CD4-positive, CD25-positive, alpha-beta regulatory T cell (primary cell): ENCODE measurements at regions not wholly inside any gene's neighbourhood (a gene's known extent, or its start where the extent isn't known, plus 50 kb on each side); places are given as distances from the start of the nearest gene placed in this dataset.

ENCODE experiments used
- ATAC-seq, 2 donors: fragments of 150-1000 bp; cut with Tn5 transposase; one replicate each; pipeline ENCODE4 v1.10.0; 2021; ENCODE audit warnings: low read depth in 2 of 2, moderate number of reproducible peaks in 2 of 2, moderate library complexity in 1 of 2
- DNase-seq, 3 donors: peaks; one replicate each; pipeline versions ENCODE4 v3.0.0 to v3.0.0-alpha.2; 2012 to 2022; ENCODE audit warnings: mixed read lengths in 1 of 3
- H3K27ac ChIP-seq: one replicate; pipeline ENCODE4 v1.7.0; 2013; ENCODE audit warnings: mild to moderate bottlenecking, low read length; ENCODE audit not compliant: insufficient read depth, poor library complexity, severe bottlenecking
- H3K27me3 ChIP-seq: one replicate; pipeline ENCODE4 v1.7.0; 2013; ENCODE audit warnings: low read length; ENCODE audit not compliant: control insufficient read depth, insufficient read depth
- H3K36me3 ChIP-seq: one replicate; pipeline ENCODE4 v1.7.0; 2013; ENCODE audit warnings: mild to moderate bottlenecking, low read length, moderate library complexity; ENCODE audit not compliant: control insufficient read depth, insufficient read depth
- H3K4me1 ChIP-seq: 2 replicates; pipeline ENCODE4 v1.7.0; 2013; ENCODE audit warnings: mild to moderate bottlenecking, low read length; ENCODE audit not compliant: insufficient read depth, control insufficient read depth, poor library complexity, severe bottlenecking
- H3K4me3 ChIP-seq: one replicate; pipeline ENCODE4 v1.7.0; 2013; ENCODE audit warnings: low read depth, mild to moderate bottlenecking, low read length, moderate library complexity
- H3K9me3 ChIP-seq, 2 experiments: 1 replicate in 1 of 2; 2 replicates in 1 of 2; pipeline ENCODE4 v1.7.0; 2013; ENCODE audit warnings: low read length in 2 of 2, mild to moderate bottlenecking in 1 of 2, moderate library complexity in 1 of 2; ENCODE audit not compliant: control insufficient read depth in 2 of 2
- H3K27ac Mint-ChIP-seq, 3 donors: one replicate each; pipeline ENCODE4 v1.8.0; 2020 to 2022; ENCODE audit warnings: mild to moderate bottlenecking in 3 of 3, mixed read lengths in 3 of 3, moderate library complexity in 2 of 3
- H3K27me3 Mint-ChIP-seq: one replicate; pipeline ENCODE4 v1.8.0; 2022; ENCODE audit warnings: mild to moderate bottlenecking, mixed read lengths
- H3K36me3 Mint-ChIP-seq: one replicate; pipeline ENCODE4 v1.8.0; 2020; ENCODE audit warnings: mixed read lengths
- H3K4me1 Mint-ChIP-seq, 4 donors: one replicate each; pipeline ENCODE4 v1.8.0; 2020 to 2022; ENCODE audit warnings: mixed read lengths in 4 of 4, mild to moderate bottlenecking in 1 of 4
- H3K4me3 Mint-ChIP-seq, 4 donors: one replicate each; pipeline ENCODE4 v1.8.0; 2020 to 2022; ENCODE audit warnings: mild to moderate bottlenecking in 4 of 4, mixed read lengths in 4 of 4, moderate library complexity in 3 of 4
- H3K9me3 Mint-ChIP-seq, 7 donors: one replicate each; pipeline ENCODE4 v1.8.0; 2020 to 2022; ENCODE audit warnings: mixed read lengths in 7 of 7, mild to moderate bottlenecking in 3 of 7, moderate library complexity in 2 of 7

DNA sequence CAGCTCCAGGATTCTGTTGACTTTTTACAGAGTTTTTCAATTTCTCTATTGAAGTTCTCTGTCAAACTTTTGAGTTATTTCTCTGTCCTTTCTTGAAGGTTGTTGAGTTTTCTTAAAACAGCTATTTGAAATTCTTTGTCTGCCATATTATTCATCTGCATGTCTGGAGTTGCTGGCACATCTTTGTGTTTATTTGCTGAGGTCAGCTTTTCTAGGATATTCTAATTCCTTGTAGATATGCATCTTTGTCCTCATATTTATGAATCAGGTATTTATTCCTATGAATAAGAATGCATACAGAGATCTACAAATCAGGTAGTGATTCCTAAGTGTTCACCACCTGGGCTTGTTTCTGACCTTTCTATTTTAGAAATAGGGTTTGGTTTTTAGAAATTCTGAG, 546.4 kb downstream of the RAPGEF2 start:
- no peaks in the 10 kb centered on the region for H3K27me3 ChIP-seq
- H3K4me1 ChIP-seq = no peaks in the 10 kb centered on the region
- no peaks in the 10 kb centered on the region for H3K36me3 ChIP-seq
- Mint-ChIP-seq H3K27ac (no peak overlapping the region), H3K36me3 (no peaks in the 10 kb centered on the region), H3K9me3 (peaks cover 0 to 21% (median 2%) of the 10 kb centered on the region in 7 donors), H3K27me3 (no peaks in the 10 kb centered on the region), H3K4me3 (no peak overlapping the region), H3K4me1 (no peaks in the 10 kb centered on the region)
- no peak overlapping the region for H3K4me3 ChIP-seq
- H3K9me3 ChIP-seq = peaks cover 0 to 3% of the 10 kb centered on the region in 2 experiments
- DNase-seq = no peak
- no peak for ATAC-seq
- H3K27ac ChIP-seq = no peak overlapping the region

GRCh38 chr4:159652871-159653270, 550.0 kb downstream of the RAPGEF2 start:
- H3K27me3 ChIP-seq = no peaks in the 10 kb centered on the region
- no peak overlapping the region for H3K4me3 ChIP-seq
- no peak for DNase-seq
- H3K9me3 Mint-ChIP-seq = peaks cover 0 to 21% (median 4%) of the 10 kb centered on the region in 7 donors
- no peaks in the 10 kb centered on the region for H3K4me1 ChIP-seq
- no peak overlapping the region for H3K27ac ChIP-seq
- peaks cover 0 to 3% of the 10 kb centered on the region in 2 experiments for H3K9me3 ChIP-seq
- no peak overlapping the region for H3K27ac Mint-ChIP-seq
- no peak for ATAC-seq
- H3K36me3 ChIP-seq = no peaks in the 10 kb centered on the region
- H3K27me3 Mint-ChIP-seq = peaks cover 4% of the 10 kb centered on the region
- no peak overlapping the region for H3K4me3 Mint-ChIP-seq
- no peaks in the 10 kb centered on the region for H3K4me1 Mint-ChIP-seq
- no peaks in the 10 kb centered on the region for H3K36me3 Mint-ChIP-seq

GRCh38 chr4:159655547-159655946, 552.7 kb downstream of the RAPGEF2 start:
- DNase-seq = no peak
- Mint-ChIP-seq H3K27me3 (peaks cover 4% of the 10 kb centered on the region), H3K27ac (no peak overlapping the region), H3K9me3 (peaks cover 0 to 10% (median 4%) of the 10 kb centered on the region in 7 donors), H3K36me3 (no peaks in the 10 kb centered on the region), H3K4me1 (no peaks in the 10 kb centered on the region), H3K4me3 (no peak overlapping the region)
- H3K27me3 ChIP-seq = no peaks in the 10 kb centered on the region
- H3K27ac ChIP-seq = no peak overlapping the region
- H3K9me3 ChIP-seq = no peaks in the 10 kb centered on the region
- no peaks in the 10 kb centered on the region for H3K36me3 ChIP-seq
- no peaks in the 10 kb centered on the region for H3K4me1 ChIP-seq
- H3K4me3 ChIP-seq = no peak overlapping the region
- no peak for ATAC-seq

DNA sequence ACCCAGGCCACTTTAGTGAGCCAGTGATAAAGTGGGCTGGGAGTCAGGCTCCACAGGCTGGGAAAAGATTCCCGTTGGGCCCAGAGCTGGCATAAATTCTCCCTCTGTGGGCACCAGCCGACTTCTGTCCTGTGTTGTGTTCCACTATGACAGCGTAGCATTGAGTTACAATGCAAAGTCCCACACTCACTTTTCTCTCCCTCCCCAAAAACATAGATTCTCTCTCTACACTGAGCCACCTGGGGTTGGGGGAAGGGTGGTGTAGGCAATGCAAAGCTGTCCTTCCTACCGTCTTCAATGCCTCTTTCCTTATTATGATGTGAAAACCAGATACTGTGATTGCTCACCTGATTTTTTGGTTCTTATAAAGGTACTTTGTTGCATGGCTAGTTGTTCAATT, 566.2 kb downstream of the RAPGEF2 start:
- Histone ChIP-seq H3K4me1 (no peaks in the 10 kb centered on the region), H3K9me3 (no peaks in the 10 kb centered on the region), H3K27me3 (no peaks in the 10 kb centered on the region), H3K36me3 (no peaks in the 10 kb centered on the region), H3K27ac (no peak overlapping the region), H3K4me3 (no peak overlapping the region)
- Mint-ChIP-seq H3K4me3 (no peak overlapping the region), H3K27me3 (no peaks in the 10 kb centered on the region), H3K9me3 (peaks cover 0 to 13% (median 3%) of the 10 kb centered on the region in 7 donors), H3K36me3 (no peaks in the 10 kb centered on the region), H3K4me1 (no peaks in the 10 kb centered on the region), H3K27ac (no peak overlapping the region)
- DNase-seq = no peak
- ATAC-seq = no peak

- no peaks in the 10 kb centered on the region for H3K36me3 ChIP-seq
- ATAC-seq = no peak
- Mint-ChIP-seq H3K4me3 (no peak overlapping the region), H3K9me3 (peaks cover 0 to 3% (median 0%) of the 10 kb centered on the region in 7 donors), H3K36me3 (no peaks in the 10 kb centered on the region), H3K4me1 (no peaks in the 10 kb centered on the region), H3K27me3 (no peaks in the 10 kb centered on the region), H3K27ac (no peak overlapping the region)
- H3K4me1 ChIP-seq = no peaks in the 10 kb centered on the region
- H3K27ac ChIP-seq = no peak overlapping the region
- H3K4me3 ChIP-seq = no peak overlapping the region
- no peak for DNase-seq
- no peaks in the 10 kb centered on the region for H3K27me3 ChIP-seq
- H3K9me3 ChIP-seq = no peaks in the 10 kb centered on the region
These were observed 570.3 kb downstream of the RAPGEF2 start for GRCh38 chr4:159673221-159673620.

GRCh38 chr4:159674241-159674640, 571.4 kb downstream of the RAPGEF2 start:
- Histone ChIP-seq H3K4me1 (no peaks in the 10 kb centered on the region), H3K36me3 (no peaks in the 10 kb centered on the region), H3K27ac (no peak overlapping the region), H3K4me3 (no peak overlapping the region), H3K9me3 (no peaks in the 10 kb centered on the region), H3K27me3 (no peaks in the 10 kb centered on the region)
- Mint-ChIP-seq H3K4me1 (no peaks in the 10 kb centered on the region), H3K9me3 (peaks cover 0 to 5% (median 0%) of the 10 kb centered on the region in 7 donors), H3K36me3 (no peaks in the 10 kb centered on the region), H3K27me3 (no peaks in the 10 kb centered on the region), H3K4me3 (no peak overlapping the region), H3K27ac (no peak overlapping the region)
- ATAC-seq = no peak
- DNase-seq = no peak

DNA sequence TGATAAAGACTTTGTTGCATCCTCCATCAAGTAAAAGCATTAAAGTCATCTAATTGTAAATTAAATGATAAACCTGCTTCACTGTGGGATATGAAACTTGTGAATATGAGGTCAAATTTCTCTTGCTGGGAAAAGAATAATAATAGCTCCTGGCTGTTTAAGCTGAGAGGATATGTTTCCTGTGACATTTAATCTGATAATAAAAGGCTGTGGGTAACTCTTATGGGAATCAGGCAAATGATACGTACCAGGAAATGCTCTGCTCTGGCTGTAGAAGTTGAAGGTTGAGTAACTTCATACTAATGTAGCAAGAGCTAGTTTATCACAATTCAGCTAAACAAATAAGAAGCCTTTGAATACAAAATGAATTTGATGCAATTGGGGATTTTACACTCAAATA, 574.6 kb downstream of the RAPGEF2 start:
- Histone ChIP-seq H3K4me3 (no peak overlapping the region), H3K4me1 (no peaks in the 10 kb centered on the region), H3K9me3 (no peaks in the 10 kb centered on the region), H3K27me3 (no peaks in the 10 kb centered on the region), H3K27ac (no peak overlapping the region), H3K36me3 (no peaks in the 10 kb centered on the region)
- no peak overlapping the region for H3K4me3 Mint-ChIP-seq
- peaks cover 0 to 4% (median 2%) of the 10 kb centered on the region in 7 donors for H3K9me3 Mint-ChIP-seq
- ATAC-seq = no peak
- no peaks in the 10 kb centered on the region for H3K4me1 Mint-ChIP-seq
- H3K36me3 Mint-ChIP-seq = no peaks in the 10 kb centered on the region
- no peak overlapping the region for H3K27ac Mint-ChIP-seq
- DNase-seq = no peak
- H3K27me3 Mint-ChIP-seq = no peaks in the 10 kb centered on the region

DNA sequence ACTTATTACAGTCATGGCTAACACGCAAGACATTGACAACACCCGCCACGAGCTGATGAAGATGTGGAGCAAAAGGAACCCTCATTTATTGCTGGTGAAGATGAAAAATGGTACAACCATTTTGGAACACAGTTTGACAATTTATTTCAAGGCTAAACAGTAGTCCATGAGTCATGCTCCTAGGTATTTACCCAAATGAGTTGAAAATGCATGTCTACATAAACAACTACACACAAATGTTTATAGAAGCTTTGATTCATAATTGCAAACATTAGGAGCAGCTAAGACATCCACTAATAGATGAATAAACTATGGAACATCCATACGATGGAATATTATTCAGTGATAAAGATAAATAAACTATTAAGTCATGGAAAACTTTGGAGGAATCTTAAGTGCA, 580.1 kb downstream of the RAPGEF2 start:
- Mint-ChIP-seq H3K27me3 (no peaks in the 10 kb centered on the region), H3K4me3 (no peak overlapping the region), H3K36me3 (no peaks in the 10 kb centered on the region), H3K4me1 (no peaks in the 10 kb centered on the region), H3K27ac (no peak overlapping the region), H3K9me3 (peaks cover 0 to 14% (median 5%) of the 10 kb centered on the region in 7 donors)
- ATAC-seq = no peak
- Histone ChIP-seq H3K27me3 (no peaks in the 10 kb centered on the region), H3K4me1 (no peaks in the 10 kb centered on the region), H3K4me3 (no peak overlapping the region), H3K27ac (no peak overlapping the region), H3K9me3 (no peaks in the 10 kb centered on the region), H3K36me3 (no peaks in the 10 kb centered on the region)
- DNase-seq = no peak
